HG03066 (cell line): ENCODE measurements at regions not wholly inside any gene's neighbourhood (a gene's known extent, or its start where the extent isn't known, plus 50 kb on each side); places are given as distances from the start of the nearest gene placed in this dataset.

Experiments used
- ATAC-seq: cut with Tn5 transposase; IDR thresholded peaks from one replicate; pipeline ENCODE4 v1.9.1; 2021; ENCODE audit warnings: low read depth; ENCODE audit not compliant: unreplicated experiment

DNA sequence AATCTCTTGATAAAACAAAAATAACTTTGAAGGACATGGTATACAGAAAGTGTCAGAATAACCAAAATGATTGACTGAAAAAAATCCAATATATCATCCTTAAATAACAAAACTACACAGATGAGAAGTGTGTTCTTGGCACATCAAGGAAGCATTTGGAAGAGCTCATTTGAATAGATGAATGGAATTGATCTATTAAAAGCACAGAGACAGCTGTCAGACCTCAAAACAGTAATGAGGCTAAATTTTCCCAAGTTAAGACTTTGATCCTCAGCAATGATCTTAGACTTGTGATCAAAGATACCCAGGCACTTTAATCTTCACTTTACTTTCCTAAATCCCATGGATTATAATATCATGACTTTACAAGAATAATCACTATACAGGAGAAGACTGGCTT lies 395.4 kb upstream of the NFE2L3 start:
- ATAC-seq, result no peak

DNA sequence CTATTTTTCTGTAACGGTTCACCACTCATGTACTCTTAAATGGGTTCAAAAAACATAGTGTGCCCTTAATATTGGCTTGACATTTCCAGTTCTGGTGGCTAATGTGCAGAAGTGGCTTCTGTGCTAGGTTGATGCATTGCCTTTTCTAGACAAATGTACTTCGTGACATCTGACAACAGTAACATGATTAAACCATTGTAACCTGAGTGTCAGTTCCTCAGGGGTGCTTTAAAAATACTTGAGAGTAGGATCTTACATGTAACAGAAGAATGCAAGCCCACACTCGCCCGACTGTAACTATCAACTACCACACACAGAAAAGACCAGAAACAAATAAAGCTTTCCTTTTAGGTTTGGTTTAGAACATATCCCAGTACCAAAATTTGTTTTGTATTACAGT lies 393.4 kb upstream of the NFE2L3 start:
- ATAC-seq, result no peak

DNA sequence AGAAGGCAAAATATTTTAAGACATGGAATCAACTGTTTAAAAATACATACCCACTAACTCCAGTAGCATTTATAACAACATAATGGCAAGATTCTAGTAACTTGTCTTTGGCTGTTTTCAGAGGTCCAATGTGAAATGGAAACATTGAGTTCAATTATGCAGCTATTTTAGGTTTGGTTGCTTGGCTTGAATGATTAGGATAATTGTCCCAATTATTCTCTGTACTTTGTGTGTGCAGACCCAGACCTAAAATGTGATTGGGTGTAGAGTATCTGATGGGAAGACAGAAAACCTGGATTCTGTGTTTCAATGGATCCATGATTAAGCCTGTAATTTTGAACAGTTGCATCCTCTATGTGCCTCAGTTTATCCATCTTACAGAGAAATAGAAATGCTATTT lies 392.7 kb upstream of the NFE2L3 start:
- no peak for ATAC-seq

DNA sequence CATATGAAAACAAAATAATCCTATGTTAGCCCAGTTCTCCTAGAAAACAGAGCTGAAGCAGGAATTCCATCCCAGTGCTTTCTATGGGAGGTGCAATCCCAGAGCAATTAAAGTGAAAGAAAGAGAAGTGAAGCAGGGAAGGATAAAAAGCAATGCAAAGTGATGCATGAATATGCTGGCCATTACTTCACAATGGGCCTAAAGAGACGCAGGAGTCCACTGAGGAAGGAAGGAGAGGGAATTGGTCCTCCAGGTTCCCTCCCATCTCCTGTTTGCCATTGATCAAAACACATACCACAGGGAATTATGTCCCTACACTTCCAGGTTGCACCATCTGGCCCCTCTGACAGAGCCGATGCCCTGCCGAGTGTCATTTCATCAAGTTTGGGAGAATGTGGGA lies 392.2 kb upstream of the NFE2L3 start:
- no peak for ATAC-seq

DNA sequence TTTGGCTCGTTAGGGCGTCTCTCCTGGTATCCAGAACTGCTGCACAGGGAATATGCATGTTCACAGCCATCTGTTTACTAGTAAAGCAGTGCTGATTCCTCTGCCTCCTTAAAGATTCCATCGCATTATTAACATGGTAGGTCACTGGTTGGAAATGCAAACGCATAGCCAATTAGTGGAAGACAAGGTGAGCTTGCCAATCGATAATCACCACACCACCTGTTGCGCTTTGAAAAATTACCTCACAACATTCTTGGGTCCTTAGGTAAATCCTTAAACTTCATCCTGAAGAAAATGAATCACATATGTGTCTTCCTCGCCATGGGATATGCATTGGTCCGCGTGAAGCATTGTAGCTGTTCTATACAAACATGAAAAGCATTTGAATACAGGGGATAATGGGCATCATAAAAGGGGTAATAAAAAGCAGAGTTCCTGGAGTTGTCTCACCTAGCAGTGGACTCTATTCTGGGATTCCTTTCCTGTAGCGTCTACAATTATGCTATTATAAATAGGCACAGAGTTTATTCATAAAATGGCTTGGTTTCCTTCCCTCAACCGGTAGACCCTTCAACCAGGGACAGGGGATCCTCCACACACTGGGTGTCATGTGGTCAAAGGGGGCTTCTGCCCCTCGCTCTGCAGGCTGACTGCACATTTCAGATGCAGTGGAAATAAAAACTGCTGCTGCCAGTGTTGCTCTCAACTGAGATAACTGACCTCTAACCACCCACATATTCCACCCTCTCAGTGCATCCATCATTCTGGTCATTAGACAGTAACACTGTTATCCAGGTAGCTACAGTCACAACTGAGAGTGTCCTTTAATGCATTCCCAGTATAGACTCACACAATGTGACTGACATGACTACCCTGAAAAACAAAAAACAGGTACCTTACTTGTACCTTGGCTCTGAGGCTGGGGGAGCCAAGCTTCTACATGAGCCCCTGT lies 389.2 kb upstream of the NFE2L3 start:
- no peak for ATAC-seq

DNA sequence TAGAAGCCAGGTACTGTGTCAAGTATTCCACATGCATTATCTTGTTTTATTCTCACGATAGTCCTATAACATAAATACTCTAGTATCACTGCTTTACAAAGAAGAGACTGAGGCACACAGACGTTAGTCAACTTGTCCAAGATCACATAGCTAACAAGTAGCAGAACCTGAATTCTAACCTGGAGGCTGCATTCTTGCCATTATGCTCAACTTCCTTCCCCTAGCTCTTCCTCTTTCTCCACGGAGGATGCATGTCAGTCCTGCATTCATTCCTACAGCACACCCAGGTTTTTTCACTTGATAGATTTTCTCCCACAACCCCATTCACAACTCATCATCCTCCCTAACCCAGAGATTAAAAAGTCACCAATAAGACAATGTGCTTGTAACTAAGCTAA lies 388.5 kb upstream of the NFE2L3 start:
- no peak for ATAC-seq

DNA sequence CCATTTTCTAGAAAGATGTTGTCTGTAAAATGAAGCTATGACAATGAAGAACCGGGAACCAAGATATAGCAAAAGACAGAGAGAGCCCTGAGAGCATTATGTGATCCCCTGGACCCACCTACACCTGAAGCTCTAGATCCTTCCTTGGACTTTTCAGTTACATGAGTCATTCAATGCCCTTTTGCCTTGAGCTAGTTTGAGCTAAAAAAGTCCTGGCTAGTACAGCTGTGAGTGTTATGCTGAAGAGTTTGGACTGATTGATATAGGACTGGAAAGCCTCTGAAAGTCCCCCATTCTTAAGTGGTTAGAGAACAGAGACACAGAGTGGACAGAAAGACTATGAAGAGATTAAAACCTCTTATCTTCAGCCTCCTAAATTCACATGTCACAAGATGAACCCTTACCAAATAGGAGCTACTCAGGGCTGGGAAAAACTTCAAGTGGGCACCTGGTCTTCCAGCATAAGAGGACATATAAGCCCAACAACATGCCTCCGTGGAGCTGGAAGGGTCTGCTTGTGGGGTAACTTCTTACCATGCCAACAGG lies 386.8 kb upstream of the NFE2L3 start:
- no peak for ATAC-seq

DNA sequence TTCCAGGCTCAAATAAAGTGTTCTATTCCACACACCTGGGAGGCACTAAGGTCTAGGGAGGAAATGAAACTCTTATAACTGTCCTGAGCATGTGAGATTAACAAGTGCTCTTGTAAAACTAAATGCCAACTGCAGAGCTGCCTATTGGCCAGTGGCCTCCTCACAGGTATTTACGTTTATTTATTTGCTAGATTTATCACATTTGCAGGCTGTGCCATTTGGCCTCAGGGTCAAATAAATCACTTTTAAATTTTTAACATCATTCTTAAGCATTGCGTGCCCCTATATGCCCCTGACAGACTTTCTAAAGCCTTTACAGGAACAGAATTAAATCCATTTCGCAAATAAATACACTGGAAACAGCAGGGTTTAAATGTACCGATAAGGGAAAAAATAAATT lies 381.8 kb upstream of the NFE2L3 start:
- no peak for ATAC-seq

DNA sequence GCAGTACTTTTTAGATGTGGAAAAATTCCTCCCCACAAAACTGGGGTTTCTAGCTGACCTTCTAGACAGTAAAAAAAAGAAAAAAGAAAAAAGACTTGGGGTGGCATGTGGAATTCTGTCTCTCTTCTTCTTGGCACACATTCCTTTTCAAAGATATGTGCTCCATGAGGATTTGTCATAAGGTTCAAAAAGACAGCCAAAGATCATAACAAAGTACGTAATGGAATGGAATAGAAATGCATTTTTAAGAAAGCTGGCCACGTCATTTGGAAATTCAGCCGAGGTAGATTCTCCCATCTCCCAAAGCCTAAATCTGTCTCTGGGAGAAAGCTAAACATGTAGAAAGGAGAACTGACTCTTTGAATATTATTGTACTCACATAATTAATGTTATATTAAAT lies 381.3 kb upstream of the NFE2L3 start:
- ATAC-seq, result no peak

DNA sequence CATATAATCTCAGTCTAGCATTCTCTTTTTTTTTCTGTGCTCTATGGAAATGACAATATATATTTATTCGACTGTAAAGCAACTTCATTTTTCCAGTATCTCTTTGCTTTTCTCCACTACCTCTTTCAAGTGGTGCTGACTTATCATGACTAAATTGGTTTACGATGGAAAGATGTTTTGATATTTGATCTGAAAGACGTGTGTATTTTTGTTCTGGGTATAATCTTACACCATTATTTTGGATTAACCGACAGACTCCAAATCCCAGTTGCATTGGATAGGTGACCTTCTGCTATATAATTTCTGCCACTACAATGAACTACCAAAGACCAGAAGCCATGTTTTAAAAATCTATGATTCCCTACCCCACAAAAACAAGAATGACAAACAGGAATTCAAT lies 380.5 kb upstream of the NFE2L3 start:
- no peak for ATAC-seq

DNA sequence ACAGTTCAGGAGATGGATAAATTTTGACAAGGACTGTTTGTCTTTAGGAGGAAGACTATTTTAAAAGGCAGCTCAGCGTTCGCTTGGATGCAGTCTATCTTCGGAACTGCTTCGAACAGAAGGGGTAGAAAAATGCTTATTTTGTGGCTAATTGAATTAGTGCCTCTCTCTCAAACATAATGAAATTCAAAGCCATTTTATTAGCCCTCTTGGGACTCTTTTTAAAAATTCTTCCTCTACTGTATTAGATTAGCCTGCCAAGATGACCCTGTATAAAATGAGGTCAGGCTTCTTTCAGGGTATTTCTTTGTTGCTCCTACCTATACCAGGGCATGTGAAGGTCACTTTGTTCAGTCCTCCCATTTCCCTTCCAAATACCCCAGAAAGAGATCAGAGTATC lies 379.2 kb upstream of the NFE2L3 start:
- ATAC-seq, result no peak

DNA sequence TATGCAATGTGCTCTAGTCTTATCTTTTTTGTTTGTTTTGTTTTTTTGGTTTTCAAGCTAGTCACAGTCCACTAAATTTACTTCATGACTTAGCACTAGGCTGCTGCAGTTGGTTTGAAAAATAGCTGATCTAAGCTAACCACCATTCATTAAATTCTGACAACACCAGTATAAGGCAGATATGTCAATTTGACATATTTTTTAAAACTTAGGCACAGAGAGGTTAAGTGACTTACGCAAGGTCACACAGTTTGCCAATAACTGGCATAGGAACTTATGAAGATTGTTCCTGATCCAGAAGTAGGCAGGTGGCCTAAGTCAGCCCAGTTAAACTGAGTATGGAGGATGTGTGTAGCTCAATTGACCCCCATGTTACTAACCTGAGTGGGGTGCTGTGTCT lies 377.3 kb upstream of the NFE2L3 start:
- ATAC-seq, result no peak

DNA sequence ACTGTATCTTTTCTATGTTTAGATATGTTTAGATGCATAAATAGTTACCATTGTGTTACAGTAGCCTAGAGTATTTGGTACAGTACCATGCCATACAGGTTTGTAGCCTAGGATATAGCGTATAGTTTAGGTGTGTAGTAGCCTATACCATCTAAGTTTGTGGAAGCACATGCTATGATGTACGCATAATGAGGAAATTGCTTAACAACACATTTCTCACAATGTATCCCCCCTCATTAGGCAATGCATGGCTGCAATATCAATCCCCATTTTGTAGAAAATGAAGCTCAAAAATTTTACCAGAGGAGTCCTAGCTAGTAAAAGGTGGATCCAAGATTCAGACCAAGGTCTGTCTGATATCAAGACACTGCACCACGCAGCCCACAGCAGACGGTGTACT lies 376.4 kb upstream of the NFE2L3 start:
- no peak for ATAC-seq

DNA sequence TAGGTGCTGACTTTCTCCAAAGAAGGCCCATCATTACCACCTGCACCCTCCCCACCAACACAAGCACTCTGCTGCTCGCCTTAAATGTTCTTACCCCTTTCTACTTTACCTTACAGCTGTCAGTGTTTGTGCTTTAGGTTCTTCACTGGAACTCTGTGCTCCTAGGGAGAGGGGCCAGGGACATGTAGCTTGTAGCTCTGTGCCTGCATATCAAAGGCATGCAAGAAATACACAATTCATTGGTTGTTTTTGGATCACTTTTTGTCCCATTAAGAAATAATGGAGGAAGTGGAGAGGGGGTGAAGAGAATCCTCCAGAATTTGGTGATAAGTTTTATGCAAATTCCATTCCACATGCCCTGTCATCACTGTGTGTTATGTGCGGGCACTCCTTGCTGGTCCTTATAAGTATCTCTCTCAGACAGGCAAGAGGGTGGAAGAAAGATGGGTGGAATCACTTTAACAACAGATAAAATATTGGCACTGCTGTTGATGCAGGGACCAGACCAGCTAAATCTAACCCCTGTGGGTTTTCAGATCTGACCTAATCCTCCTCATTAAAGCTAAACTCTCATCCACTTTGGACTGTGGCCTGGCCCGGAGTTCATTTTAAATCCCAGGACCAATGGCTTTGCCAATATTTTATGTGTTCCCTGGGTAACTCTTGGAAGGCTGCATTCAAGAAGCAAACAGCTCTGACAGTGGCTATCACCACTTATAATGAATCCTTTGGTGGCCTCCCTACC lies 375.8 kb upstream of the NFE2L3 start:
- ATAC-seq, result no peak

DNA sequence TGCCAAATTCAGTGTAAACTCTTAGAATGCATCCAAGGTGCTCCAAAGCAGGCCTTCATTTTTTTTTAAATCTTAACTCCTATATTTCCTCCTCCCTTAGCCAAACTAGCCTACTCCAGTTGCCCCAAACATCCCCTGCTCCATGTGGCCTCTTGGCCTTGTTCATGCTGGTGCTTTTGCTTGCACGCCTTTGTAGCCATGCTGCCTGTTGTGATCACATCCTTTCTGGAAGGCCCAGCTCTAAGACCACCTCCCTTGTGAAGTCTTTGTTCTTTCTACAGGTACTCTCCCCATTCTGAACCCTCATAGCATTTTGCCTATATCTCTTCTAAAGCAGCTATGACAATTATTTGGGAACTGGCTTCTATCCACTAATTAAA lies 375.3 kb upstream of the NFE2L3 start:
- no peak for ATAC-seq

DNA sequence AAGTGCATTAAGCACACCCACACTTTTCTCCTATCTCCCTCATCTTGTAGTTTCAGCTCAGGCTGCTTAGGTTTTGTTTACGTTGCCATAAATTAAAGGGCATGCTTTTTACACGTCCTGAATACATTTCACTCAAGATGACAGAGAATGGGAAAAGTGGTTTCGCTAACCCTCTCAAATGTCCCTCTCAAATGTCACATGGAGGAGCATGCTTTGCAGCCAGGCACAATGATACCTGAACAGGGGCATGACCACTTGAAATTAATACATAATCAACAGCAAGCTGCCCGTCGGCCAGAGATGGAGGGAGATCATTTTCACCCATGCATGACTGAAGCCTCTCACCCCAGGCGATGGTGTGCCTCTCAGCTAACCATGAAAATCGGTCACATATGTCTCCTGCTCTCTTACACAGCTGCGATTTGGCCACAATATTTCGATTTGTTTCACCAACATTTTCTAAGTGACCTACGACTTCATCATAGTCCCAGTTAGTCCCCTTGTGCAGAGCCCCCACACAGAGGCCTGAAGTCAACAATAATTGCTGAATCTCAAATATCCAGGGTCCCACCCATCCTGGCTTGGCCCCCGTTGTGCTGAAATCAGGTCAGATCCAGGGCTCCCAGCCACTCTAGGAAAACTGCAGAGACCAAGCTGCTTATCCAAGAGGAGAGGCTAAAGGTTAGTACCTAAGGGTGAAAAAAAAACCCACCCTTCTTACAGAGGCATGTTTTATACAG lies 373.9 kb upstream of the NFE2L3 start:
- ATAC-seq, result no peak

DNA sequence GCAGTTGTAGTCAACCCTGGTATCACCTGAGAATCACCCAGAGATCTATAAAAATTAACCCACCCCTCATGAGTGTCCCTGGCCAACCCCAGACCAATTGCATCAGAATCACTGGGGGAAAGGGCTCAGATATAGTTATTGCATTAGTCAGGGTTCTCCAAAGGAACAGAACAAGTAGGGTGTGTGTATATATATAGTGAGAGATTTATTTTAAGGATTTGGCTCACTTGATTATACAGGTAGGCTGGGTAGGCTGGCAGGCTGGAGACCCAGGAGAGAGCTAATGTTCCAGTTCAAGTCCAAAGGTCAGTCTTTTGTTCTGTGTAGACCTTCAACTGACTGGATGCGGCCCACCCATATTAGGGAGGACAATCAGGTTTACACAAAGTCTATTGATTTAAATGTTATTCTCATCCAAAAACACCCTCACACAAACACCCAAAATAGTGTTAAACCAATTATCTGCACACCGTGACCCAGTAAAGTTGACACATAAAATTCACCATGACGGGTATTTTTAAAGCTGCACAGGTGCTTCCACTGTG lies 372.9 kb upstream of the NFE2L3 start:
- ATAC-seq, result no peak

DNA sequence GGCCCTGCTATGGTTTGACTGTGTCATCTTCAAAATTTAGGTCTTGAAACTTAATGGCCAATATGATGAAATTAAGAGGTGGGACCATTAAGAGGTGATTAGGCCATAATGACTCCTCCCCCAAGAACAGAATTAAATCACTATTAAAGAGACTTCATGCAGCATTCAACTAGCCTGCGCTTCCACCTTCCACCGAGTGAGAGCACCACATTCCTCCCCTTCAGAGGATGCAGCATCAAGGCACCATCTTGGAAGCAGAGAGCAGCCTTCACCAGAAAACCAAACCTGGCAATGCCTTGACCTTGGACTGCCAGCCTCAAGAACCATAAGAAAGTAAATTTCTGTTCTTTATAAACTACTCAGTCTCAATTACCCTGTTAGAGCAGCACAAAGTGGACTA lies 371.1 kb upstream of the NFE2L3 start:
- no peak for ATAC-seq

DNA sequence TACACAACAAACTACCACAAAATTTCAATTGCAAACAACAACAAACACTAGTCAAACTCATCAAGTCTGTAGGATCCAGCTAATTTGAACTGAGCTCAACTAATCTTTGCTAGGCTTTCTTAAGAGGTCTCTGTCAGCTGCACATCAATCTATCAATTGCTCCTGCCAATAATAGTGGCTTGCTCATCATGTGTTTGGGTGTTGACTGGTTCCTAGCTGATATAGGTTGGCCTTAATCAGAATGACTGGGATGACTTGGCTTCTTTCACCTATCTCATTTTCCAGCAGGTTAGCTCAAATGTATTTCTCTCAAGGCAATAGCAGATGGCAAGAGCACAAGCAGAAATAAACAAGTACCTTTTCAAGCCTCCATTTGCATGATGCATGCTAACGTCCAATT lies 370.3 kb upstream of the NFE2L3 start:
- no peak for ATAC-seq

DNA sequence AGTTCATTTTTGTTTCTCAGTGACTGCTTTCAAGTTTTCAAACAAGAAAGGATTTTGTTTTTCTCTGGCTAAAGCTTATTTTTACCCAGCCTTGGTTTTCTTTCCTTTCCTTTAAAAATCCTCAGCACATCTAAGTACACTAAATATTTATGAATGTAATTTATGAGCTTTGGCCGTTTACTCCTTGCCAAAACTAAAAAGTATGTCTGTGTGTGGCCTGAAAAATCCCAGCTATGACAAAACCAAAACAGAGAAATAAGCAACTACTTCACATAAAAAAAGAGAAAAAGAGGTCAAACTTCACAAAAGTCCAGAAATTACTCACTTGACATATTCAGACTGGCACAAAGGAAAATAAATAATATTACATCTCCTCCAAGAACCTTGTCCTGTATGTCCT lies 365.1 kb upstream of the NFE2L3 start:
- no peak for ATAC-seq

DNA sequence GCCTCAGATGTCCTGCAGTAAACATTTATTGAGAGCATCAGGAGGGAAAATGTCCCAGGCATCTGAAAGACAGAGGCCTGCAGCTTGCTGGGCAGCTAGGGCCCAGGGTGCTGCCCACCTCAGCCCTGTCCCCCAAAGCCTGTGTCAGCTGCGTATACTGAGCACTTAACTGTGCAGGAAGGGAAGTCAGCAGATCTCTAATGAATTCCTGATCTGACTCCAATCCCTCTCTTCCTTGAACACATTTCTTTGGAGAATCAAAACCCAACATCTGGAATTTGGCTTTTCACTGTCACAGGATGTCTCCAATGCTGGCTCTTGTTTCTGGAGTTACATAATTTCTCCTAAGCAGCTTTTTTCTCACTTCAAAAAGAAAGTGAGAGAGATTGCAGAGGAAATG lies 364.7 kb upstream of the NFE2L3 start:
- ATAC-seq, result no peak
